AG04449 (cell line): ENCODE measurements at regions not wholly inside any gene's neighbourhood (a gene's known extent, or its start where the extent isn't known, plus 50 kb on each side); places are given as distances from the start of the nearest gene placed in this dataset.

Experiments
- CTCF ChIA-PET: fragments of 350-600 bp; formaldehyde crosslinking; extraction: SDS; loops from one replicate; lab custom pipeline; 2021; ENCODE audit warnings: antibody characterized with exemption; lab: Yijun Ruan, JAX
- POLR2A ChIA-PET: fragments of 400-600, 350-600 bp; formaldehyde crosslinking; extraction: SDS; loops from one replicate; lab custom pipeline; 2020; ENCODE audit warnings: antibody characterized with exemption, inconsistent platforms; lab: Yijun Ruan, JAX
- DNase-seq: peaks from one replicate; pipeline ENCODE4 v3.0.0-alpha.2; 2010; ENCODE audit warnings: low read depth, low spot score
- H3K4me3 ChIP-seq: 2 replicates; pipeline ENCODE4 v1.5.1; 2011; ENCODE audit warnings: low read depth, mild to moderate bottlenecking, control low read depth, low read length
- TF ChIP-seq, protein P1 (sequence below): IDR thresholded peaks from one replicate; pipeline ENCODE4 v1.5.1; 2011; ENCODE audit warnings: mild to moderate bottlenecking, moderate library complexity, low read length, control low read depth, inconsistent platforms; ENCODE audit not compliant: insufficient read depth; ENCODE audit errors: missing control alignments

DNA sequence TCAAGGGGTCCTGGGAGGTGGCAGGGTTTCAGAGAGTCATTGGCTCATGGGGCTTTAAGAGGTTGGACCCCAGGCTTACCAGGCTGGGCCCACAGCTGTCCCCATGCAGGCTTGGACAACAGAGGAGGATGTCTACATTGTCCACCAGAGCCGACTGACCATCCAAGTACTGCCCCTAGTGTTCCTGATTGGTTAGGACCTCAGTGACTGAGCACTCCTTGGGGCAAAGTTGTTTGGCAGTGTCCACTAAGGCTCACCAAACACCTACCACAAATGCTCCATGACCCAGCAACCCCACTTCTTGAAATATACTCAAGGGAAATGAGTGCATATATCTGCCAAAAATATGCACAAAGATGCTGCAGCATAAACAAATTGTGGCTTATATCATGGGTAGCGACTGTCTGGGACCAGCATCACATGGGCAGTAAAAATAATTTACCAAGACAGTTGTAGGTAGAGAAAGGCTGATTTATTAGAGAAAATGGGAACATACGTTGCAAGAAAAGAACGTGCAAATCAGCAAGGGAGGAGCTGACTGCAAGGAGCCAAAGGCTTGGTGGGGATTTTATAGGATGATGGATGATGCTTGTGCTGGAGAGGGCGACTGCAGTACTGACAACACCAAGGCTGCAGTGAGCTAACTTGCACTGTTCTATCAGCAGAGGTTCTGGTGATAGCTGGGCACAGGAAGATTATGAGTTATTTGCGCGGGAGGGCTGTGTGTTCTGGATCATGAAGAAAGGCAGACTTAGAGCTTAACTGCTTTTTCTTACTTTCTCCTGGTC, 265.2 kb downstream of the GADD45G start:
- TF ChIP-seq, protein P1, sequence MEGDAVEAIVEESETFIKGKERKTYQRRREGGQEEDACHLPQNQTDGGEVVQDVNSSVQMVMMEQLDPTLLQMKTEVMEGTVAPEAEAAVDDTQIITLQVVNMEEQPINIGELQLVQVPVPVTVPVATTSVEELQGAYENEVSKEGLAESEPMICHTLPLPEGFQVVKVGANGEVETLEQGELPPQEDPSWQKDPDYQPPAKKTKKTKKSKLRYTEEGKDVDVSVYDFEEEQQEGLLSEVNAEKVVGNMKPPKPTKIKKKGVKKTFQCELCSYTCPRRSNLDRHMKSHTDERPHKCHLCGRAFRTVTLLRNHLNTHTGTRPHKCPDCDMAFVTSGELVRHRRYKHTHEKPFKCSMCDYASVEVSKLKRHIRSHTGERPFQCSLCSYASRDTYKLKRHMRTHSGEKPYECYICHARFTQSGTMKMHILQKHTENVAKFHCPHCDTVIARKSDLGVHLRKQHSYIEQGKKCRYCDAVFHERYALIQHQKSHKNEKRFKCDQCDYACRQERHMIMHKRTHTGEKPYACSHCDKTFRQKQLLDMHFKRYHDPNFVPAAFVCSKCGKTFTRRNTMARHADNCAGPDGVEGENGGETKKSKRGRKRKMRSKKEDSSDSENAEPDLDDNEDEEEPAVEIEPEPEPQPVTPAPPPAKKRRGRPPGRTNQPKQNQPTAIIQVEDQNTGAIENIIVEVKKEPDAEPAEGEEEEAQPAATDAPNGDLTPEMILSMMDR = no peak
- ChIA-PET CTCF (no interaction called here), POLR2A (no interaction called here)
- no peak overlapping the region for H3K4me3 ChIP-seq
- no peak for DNase-seq

- H3K4me3 ChIP-seq = no peak overlapping the region
- CTCF ChIA-PET = no interaction called here
- no peak for DNase-seq
- TF ChIP-seq, protein P1 = no peak
- POLR2A ChIA-PET = no interaction called here
Measured at GRCh38 chr9:89871871-89872331, 267.1 kb downstream of the GADD45G start.

DNA sequence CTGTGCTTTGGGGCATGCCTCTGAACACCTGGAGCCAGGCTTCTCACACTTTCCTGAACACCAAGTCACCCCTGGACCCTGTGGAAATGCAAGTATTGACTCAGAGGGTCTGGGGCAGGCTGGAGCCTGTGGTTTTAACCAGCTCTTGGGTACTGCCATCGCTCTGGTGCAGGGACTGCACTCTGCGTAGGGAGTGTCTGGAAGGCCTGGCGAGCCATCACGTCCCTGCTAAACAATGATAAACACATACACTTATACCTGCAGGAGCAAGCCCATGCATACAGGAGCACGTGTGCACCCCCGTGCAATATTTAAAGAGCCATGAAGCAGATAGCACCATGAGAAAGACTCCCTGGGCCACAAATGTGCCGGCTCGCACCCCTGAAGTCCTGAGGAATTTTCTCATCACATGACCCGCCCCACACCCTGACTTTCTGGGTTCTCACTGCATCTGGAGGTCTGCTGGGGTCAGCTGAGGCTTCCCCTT, 267.7 kb downstream of the GADD45G start:
- TF ChIP-seq, protein P1 = no peak
- POLR2A ChIA-PET = no interaction called here
- CTCF ChIA-PET = interaction anchor here (1.0 kb wide), 1 partner anchor 9 kb away, joined by 3 read pairs; no protein-coding TSS in a partner anchor
- DNase-seq = no peak
- H3K4me3 ChIP-seq = no peak overlapping the region

DNA sequence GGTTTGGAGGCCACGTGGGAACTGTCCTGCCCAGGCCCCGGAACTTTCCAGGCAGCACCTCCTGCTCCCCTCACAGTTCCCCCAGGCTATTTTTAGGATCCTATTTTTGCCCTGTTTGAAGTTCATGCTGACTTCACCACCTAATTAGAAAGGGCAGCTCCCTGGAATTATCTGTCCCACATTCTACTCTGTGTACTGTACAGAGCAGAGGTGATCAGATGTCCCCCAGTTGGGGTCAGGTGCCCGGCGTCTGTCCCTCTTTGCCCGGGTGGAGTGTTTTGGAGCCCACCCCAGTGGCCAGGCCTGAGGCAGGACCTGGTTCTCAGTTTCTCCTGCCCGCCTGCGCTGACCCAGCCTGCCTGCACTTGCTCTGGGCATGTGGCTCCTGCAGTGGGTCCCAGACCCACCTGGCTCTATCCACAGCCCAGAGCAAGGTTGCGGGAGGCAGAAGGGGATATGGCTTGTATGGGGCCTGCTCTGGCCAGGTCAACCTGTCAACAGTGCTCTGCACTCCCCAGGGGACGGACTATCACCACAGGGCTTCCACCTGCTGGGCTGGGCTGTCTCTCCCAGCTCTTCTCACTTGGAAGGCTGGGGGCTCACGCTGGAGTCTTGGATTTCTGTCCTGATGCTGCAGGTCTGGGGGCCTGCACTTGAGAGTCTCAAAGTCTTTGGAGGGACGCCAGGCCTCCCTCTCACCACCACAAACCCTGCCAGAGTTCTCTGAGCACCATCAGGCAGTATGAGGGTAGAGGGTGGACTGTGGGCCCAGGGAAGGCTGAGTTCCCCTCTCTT, 268.3 kb downstream of the GADD45G start:
- ChIA-PET POLR2A (no interaction called here), CTCF (interaction anchor here (1.0 kb wide), 1 partner anchor 10 kb away, joined by 3 read pairs; no protein-coding TSS in a partner anchor)
- DNase-seq = no peak
- TF ChIP-seq, protein P1 = no peak
- no peak overlapping the region for H3K4me3 ChIP-seq

DNA sequence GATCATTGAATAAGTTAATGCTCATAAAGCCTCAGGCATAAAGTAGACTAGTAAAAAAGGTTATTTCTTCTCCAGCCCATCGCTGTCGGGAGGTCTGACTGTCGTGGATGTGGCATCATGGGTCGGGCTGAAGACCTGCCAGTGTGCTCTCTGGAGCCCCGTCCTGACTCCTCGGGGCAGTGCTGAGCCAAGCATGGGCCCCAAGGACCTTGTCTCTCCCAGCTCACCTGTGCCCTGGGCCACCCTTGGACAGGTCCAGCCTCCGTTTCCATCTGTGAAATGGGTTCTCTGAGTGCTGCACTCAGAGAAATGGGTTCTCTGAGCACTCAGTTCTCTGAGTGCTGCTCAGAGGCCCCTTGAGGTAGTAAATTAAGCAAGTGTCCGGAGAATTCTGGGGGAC, 269.0 kb downstream of the GADD45G start:
- H3K4me3 ChIP-seq = no peak overlapping the region
- POLR2A ChIA-PET = no interaction called here
- TF ChIP-seq, protein P1 = no peak
- no peak for DNase-seq
- CTCF ChIA-PET = no interaction called here
